PFSK-1 (cell line): ENCODE measurements at regions not wholly inside any gene's neighbourhood (a gene's known extent, or its start where the extent isn't known, plus 50 kb on each side); places are given as distances from the start of the nearest gene placed in this dataset.

ENCODE experiments used
- FOXP2 ChIP-seq: optimal IDR thresholded peaks from 2 replicates; pipeline ENCODE3; 2011; ENCODE audit warnings: borderline replicate concordance, control low read depth, inconsistent platforms; ENCODE audit not compliant: insufficient read depth; ENCODE audit errors: extremely low read length, extremely low read depth
- POLR2AphosphoS5 ChIP-seq: IDR thresholded peaks from 2 replicates; pipeline ENCODE4 v1.6.1; 2012; ENCODE audit warnings: low read depth, mild to moderate bottlenecking, control low read depth, low read length, moderate library complexity
- REST ChIP-seq, 2 experiments: IDR thresholded peaks; 2 replicates each; pipeline versions ENCODE4 v1.6.1 to v1.8.0; 2011 to 2012; ENCODE audit warnings: low read depth in 2 of 2, low read length in 2 of 2, control low read depth in 1 of 2, inconsistent platforms in 1 of 2, mild to moderate bottlenecking in 1 of 2, moderate library complexity in 1 of 2; ENCODE audit not compliant: insufficient read depth in 1 of 2
- SIN3A ChIP-seq: IDR thresholded peaks from 2 replicates; pipeline ENCODE4 v1.6.1; 2012; ENCODE audit warnings: mild to moderate bottlenecking, low read length, moderate library complexity, borderline replicate concordance; ENCODE audit not compliant: insufficient read depth
- TAF1 ChIP-seq: IDR thresholded peaks from 2 replicates; pipeline ENCODE4 v1.6.1; 2012; ENCODE audit warnings: low read length, control low read depth, borderline replicate concordance; ENCODE audit not compliant: insufficient read depth

GRCh38 chr9:93786204-93786603 is 169.0 kb downstream of the BARX1 start:
- no peak for TF ChIP-seq TAF1
- TF ChIP-seq POLR2AphosphoS5 = no peak
- no peak for TF ChIP-seq REST (IDR thresholded peaks at IDR 0.05; ENCODE audit: insufficient read depth in 1 of 2, low read depth in 2 of 2, low read length in 2 of 2)
- no peak for TF ChIP-seq SIN3A
- TF ChIP-seq FOXP2 = no peak

GRCh38 chr9:93776873-93777272 is 178.3 kb downstream of the BARX1 start:
- TF ChIP-seq SIN3A = no peak
- no peak for TF ChIP-seq TAF1
- TF ChIP-seq FOXP2 = no peak

DNA sequence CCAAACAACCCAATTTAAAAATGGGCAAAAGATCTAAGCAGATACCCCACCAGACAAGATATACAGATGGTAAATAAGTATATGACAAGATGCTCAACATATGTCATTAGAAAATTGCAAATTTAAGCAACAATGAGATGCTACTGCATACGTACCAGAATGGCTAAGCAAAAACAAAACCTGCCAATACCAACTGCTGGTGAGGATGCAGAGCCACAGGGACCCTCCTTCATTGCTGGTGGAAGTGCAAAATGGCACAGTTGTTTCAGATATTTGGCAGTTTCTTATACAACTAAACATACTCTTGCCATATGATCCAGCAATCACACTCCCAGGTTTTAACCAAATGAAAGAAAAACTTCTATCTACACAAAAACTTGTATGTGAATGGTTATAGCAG is 178.9 kb downstream of the BARX1 start:
- TF ChIP-seq SIN3A = no peak
- no peak for TF ChIP-seq POLR2AphosphoS5
- TF ChIP-seq FOXP2 = no peak
- no peak for TF ChIP-seq REST (IDR thresholded peaks at IDR 0.05; ENCODE audit: insufficient read depth in 1 of 2, low read depth in 2 of 2, low read length in 2 of 2)
- TF ChIP-seq TAF1 = no peak

DNA sequence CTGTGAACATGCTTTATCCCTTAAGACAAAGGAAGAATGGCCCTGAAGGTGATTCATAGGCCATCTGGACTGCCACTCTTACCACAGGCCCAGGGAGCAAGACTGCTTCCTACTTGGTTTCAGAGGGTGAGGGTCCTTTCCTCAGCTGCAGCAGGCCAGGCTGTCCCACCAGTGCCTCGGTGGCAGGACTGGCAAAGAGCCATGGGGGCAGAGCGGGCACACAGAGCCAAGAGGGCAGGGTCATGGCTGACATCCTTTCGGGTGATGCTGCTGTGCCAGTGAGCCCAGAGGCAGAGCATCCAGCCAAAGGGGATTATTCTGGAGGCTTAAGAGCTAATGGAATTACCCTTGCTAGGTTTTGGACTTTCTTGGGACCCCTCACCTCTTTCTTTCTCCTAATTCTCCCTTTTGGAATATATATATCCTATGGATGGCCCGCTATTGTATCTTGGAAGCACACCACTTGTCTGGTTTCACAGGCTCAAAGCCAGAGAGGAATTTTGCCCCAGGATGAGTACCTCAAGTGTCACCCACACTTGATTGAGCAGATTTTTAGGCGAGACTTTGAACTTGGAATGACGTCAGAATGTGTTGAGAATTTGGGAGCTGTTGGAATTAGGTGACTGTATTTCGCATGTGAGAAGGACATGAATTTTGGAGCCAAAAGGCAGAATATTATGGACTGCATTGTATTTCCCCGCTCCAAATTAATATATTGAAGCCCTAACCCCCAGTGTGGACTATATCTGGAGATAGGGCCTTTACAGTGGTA is 180.6 kb downstream of the BARX1 start:
- TF ChIP-seq TAF1 (no peak), REST (IDR thresholded peaks at IDR 0.05; ENCODE audit: insufficient read depth in 1 of 2, low read depth in 2 of 2, low read length in 2 of 2) (no peak), FOXP2 (no peak), SIN3A (no peak), POLR2AphosphoS5 (no peak)

GRCh38 chr9:93771276-93771675 is 183.9 kb downstream of the BARX1 start:
- TF ChIP-seq TAF1 (no peak), SIN3A (no peak), FOXP2 (no peak), REST (IDR thresholded peaks at IDR 0.05; ENCODE audit: insufficient read depth in 1 of 2, low read depth in 2 of 2, low read length in 2 of 2) (no peak), POLR2AphosphoS5 (no peak)
